ENCODE measurements at regions not wholly inside any gene's neighbourhood (a gene's known extent, or its start where the extent isn't known, plus 50 kb on each side); places are given as distances from the start of the nearest gene placed in this dataset.

GRCh38 chr15:77557564-77557963 lies 75.1 kb downstream of the LINGO1 start:
- Histone ChIP-seq H3K27ac (ENCODE audit: low read depth, low read length) (no peak overlapping the region), H3K36me3 (ENCODE audit: insufficient read depth, low read length) (no peaks in the 10 kb centered on the region), H3K4me3 (ENCODE audit: low read length) (no peak overlapping the region), H3K4me1 (ENCODE audit: insufficient read depth, low read length) (no peaks in the 10 kb centered on the region), H3K27me3 (ENCODE audit: insufficient read depth, low read length, poor library complexity, severe bottlenecking) (peaks cover under 1% of the 10 kb centered on the region), H3K9me3 (ENCODE audit: low read length) (no peaks in the 10 kb centered on the region)
- ChIA-PET POLR2A (no interaction called here), CTCF (no interaction called here)
- Mint-ChIP-seq H3K9me3 (no peaks in the 10 kb centered on the region), H3K27me3 (peaks cover 4 to 18% of the 10 kb centered on the region in 2 donors), H3K27ac (no peak overlapping the region), H3K4me1 (no peaks in the 10 kb centered on the region), H3K4me3 (no peak overlapping the region), H3K36me3 (no peaks in the 10 kb centered on the region)
- no peak for DNase-seq

- no peaks in the 10 kb centered on the region for H3K27me3 ChIP-seq (ENCODE audit: insufficient read depth, low read length, poor library complexity, severe bottlenecking)
- Mint-ChIP-seq H3K4me1 (no peaks in the 10 kb centered on the region), H3K36me3 (no peaks in the 10 kb centered on the region), H3K9me3 (no peaks in the 10 kb centered on the region), H3K4me3 (no peak overlapping the region), H3K27me3 (peaks cover 4 to 18% of the 10 kb centered on the region in 2 donors), H3K27ac (no peak overlapping the region)
- ChIA-PET CTCF (interaction anchor here (0.8 kb wide), 1 partner anchor 14 kb away, joined by 3 read pairs; no protein-coding TSS in a partner anchor), POLR2A (no interaction called here)
- H3K9me3 ChIP-seq (ENCODE audit: low read length), result no peaks in the 10 kb centered on the region
- no peaks in the 10 kb centered on the region for H3K4me1 ChIP-seq (ENCODE audit: insufficient read depth, low read length)
- no peak overlapping the region for H3K27ac ChIP-seq (ENCODE audit: low read depth, low read length)
- no peaks in the 10 kb centered on the region for H3K36me3 ChIP-seq (ENCODE audit: insufficient read depth, low read length)
- DNase-seq, result no peak
- no peak overlapping the region for H3K4me3 ChIP-seq (ENCODE audit: low read length)
Observed at GRCh38 chr15:77557144-77557543, 75.6 kb downstream of the LINGO1 start.

GRCh38 chr15:77556622-77557021 lies 76.1 kb downstream of the LINGO1 start:
- DNase-seq, result no peak
- Histone ChIP-seq H3K27me3 (ENCODE audit: insufficient read depth, low read length, poor library complexity, severe bottlenecking) (no peaks in the 10 kb centered on the region), H3K4me3 (ENCODE audit: low read length) (no peak overlapping the region), H3K36me3 (ENCODE audit: insufficient read depth, low read length) (no peaks in the 10 kb centered on the region), H3K27ac (ENCODE audit: low read depth, low read length) (no peak overlapping the region), H3K9me3 (ENCODE audit: low read length) (no peaks in the 10 kb centered on the region), H3K4me1 (ENCODE audit: insufficient read depth, low read length) (no peaks in the 10 kb centered on the region)
- Mint-ChIP-seq H3K36me3 (no peaks in the 10 kb centered on the region), H3K27ac (no peak overlapping the region), H3K27me3 (peaks cover 4 to 18% of the 10 kb centered on the region in 2 donors), H3K4me1 (no peaks in the 10 kb centered on the region), H3K9me3 (no peaks in the 10 kb centered on the region), H3K4me3 (no peak overlapping the region)
- ChIA-PET POLR2A (no interaction called here), CTCF (interaction anchor here (0.8 kb wide), 1 partner anchor 13 kb away, joined by 3 read pairs; no protein-coding TSS in a partner anchor)

GRCh38 chr15:77555232-77555631 lies 77.5 kb downstream of the LINGO1 start:
- H3K36me3 Mint-ChIP-seq, result no peaks in the 10 kb centered on the region
- no peaks in the 10 kb centered on the region for H3K27me3 ChIP-seq (ENCODE audit: insufficient read depth, low read length, poor library complexity, severe bottlenecking)
- POLR2A ChIA-PET, result no interaction called here
- H3K9me3 ChIP-seq (ENCODE audit: low read length), result no peaks in the 10 kb centered on the region
- H3K9me3 Mint-ChIP-seq, result no peaks in the 10 kb centered on the region
- no peaks in the 10 kb centered on the region for H3K36me3 ChIP-seq (ENCODE audit: insufficient read depth, low read length)
- H3K4me1 Mint-ChIP-seq, result no peaks in the 10 kb centered on the region
- no peak overlapping the region for H3K27ac Mint-ChIP-seq
- no peak for DNase-seq
- no peak overlapping the region for H3K27ac ChIP-seq (ENCODE audit: low read depth, low read length)
- no peak overlapping the region for H3K4me3 ChIP-seq (ENCODE audit: low read length)
- H3K4me3 Mint-ChIP-seq, result no peak overlapping the region
- H3K27me3 Mint-ChIP-seq, result peaks cover 0 to 6% of the 10 kb centered on the region in 2 donors
- CTCF ChIA-PET, result interaction anchor here (0.9 kb wide), 1 partner anchor 12 kb away, joined by 3 read pairs; no protein-coding TSS in a partner anchor
- H3K4me1 ChIP-seq (ENCODE audit: insufficient read depth, low read length), result no peaks in the 10 kb centered on the region

- Histone ChIP-seq H3K4me1 (ENCODE audit: insufficient read depth, low read length) (no peaks in the 10 kb centered on the region), H3K9me3 (ENCODE audit: low read length) (no peaks in the 10 kb centered on the region), H3K27ac (ENCODE audit: low read depth, low read length) (no peak overlapping the region), H3K27me3 (ENCODE audit: insufficient read depth, low read length, poor library complexity, severe bottlenecking) (no peaks in the 10 kb centered on the region), H3K4me3 (ENCODE audit: low read length) (no peak overlapping the region), H3K36me3 (ENCODE audit: insufficient read depth, low read length) (no peaks in the 10 kb centered on the region)
- ChIA-PET CTCF (interaction anchor here (0.8 to 0.9 kb wide), 2 partner anchors 11 to 12 kb away, joined by 3 read pairs; no protein-coding TSS in a partner anchor), POLR2A (no interaction called here)
- H3K27ac Mint-ChIP-seq, result no peak overlapping the region
- H3K36me3 Mint-ChIP-seq, result no peaks in the 10 kb centered on the region
- no peak overlapping the region for H3K4me3 Mint-ChIP-seq
- H3K9me3 Mint-ChIP-seq, result no peaks in the 10 kb centered on the region
- no peaks in the 10 kb centered on the region for H3K27me3 Mint-ChIP-seq
- H3K4me1 Mint-ChIP-seq, result no peaks in the 10 kb centered on the region
- DNase-seq, result no peak
Observed at GRCh38 chr15:77554306-77555080, 78.2 kb downstream of the LINGO1 start.

- Histone ChIP-seq H3K36me3 (ENCODE audit: insufficient read depth, low read length) (no peaks in the 10 kb centered on the region), H3K4me1 (ENCODE audit: insufficient read depth, low read length) (no peaks in the 10 kb centered on the region), H3K9me3 (ENCODE audit: low read length) (no peaks in the 10 kb centered on the region), H3K27ac (ENCODE audit: low read depth, low read length) (no peak overlapping the region), H3K4me3 (ENCODE audit: low read length) (no peak overlapping the region), H3K27me3 (ENCODE audit: insufficient read depth, low read length, poor library complexity, severe bottlenecking) (no peaks in the 10 kb centered on the region)
- no peak for DNase-seq
- no peak overlapping the region for H3K27ac Mint-ChIP-seq
- H3K27me3 Mint-ChIP-seq, result no peaks in the 10 kb centered on the region
- H3K36me3 Mint-ChIP-seq, result no peaks in the 10 kb centered on the region
- H3K4me1 Mint-ChIP-seq, result no peaks in the 10 kb centered on the region
- ChIA-PET POLR2A (no interaction called here), CTCF (interaction anchor here (0.8 kb wide), 1 partner anchor 10 kb away, joined by 3 read pairs; no protein-coding TSS in a partner anchor)
- no peaks in the 10 kb centered on the region for H3K9me3 Mint-ChIP-seq
- no peak overlapping the region for H3K4me3 Mint-ChIP-seq
Observed at GRCh38 chr15:77553695-77554094, 79.0 kb downstream of the LINGO1 start.

- H3K9me3 Mint-ChIP-seq, result no peaks in the 10 kb centered on the region
- DNase-seq, result no peak
- no peak overlapping the region for H3K4me3 Mint-ChIP-seq
- H3K4me1 Mint-ChIP-seq, result no peaks in the 10 kb centered on the region
- ChIA-PET CTCF (interaction anchor here (0.8 kb wide), 1 partner anchor 9 kb away, joined by 3 read pairs; no protein-coding TSS in a partner anchor), POLR2A (no interaction called here)
- no peak overlapping the region for H3K4me3 ChIP-seq (ENCODE audit: low read length)
- no peak overlapping the region for H3K27ac ChIP-seq (ENCODE audit: low read depth, low read length)
- H3K27me3 Mint-ChIP-seq, result no peaks in the 10 kb centered on the region
- no peaks in the 10 kb centered on the region for H3K36me3 Mint-ChIP-seq
- H3K9me3 ChIP-seq (ENCODE audit: low read length), result no peaks in the 10 kb centered on the region
- H3K36me3 ChIP-seq (ENCODE audit: insufficient read depth, low read length), result no peaks in the 10 kb centered on the region
- H3K4me1 ChIP-seq (ENCODE audit: insufficient read depth, low read length), result no peaks in the 10 kb centered on the region
- no peaks in the 10 kb centered on the region for H3K27me3 ChIP-seq (ENCODE audit: insufficient read depth, low read length, poor library complexity, severe bottlenecking)
- H3K27ac Mint-ChIP-seq, result no peak overlapping the region
Observed at GRCh38 chr15:77553257-77553656, 79.5 kb downstream of the LINGO1 start.

- Histone ChIP-seq H3K4me1 (ENCODE audit: insufficient read depth, low read length) (no peaks in the 10 kb centered on the region), H3K9me3 (ENCODE audit: low read length) (no peaks in the 10 kb centered on the region), H3K4me3 (ENCODE audit: low read length) (no peak overlapping the region), H3K27ac (ENCODE audit: low read depth, low read length) (no peak overlapping the region), H3K27me3 (ENCODE audit: insufficient read depth, low read length, poor library complexity, severe bottlenecking) (no peaks in the 10 kb centered on the region), H3K36me3 (ENCODE audit: insufficient read depth, low read length) (no peaks in the 10 kb centered on the region)
- H3K36me3 Mint-ChIP-seq, result no peaks in the 10 kb centered on the region
- no peak overlapping the region for H3K27ac Mint-ChIP-seq
- H3K27me3 Mint-ChIP-seq, result no peaks in the 10 kb centered on the region
- no peak for DNase-seq
- no peaks in the 10 kb centered on the region for H3K4me1 Mint-ChIP-seq
- POLR2A ChIA-PET, result no interaction called here
- CTCF ChIA-PET, result interaction anchor here (1.3 kb wide), 1 partner anchor 9 kb away, joined by 5 read pairs; no protein-coding TSS in a partner anchor
- no peak overlapping the region for H3K4me3 Mint-ChIP-seq
- peaks cover 0 to 3% (median 0%) of the 10 kb centered on the region in 5 donors for H3K9me3 Mint-ChIP-seq
Observed at GRCh38 chr15:77552066-77552465, 80.6 kb downstream of the LINGO1 start.

Data from CD8-positive, alpha-beta memory T cell (primary cell).